Body of pancreas (tissue), 4 donors: ENCODE measurements at regions not wholly inside any gene's neighbourhood (a gene's known extent, or its start where the extent isn't known, plus 50 kb on each side); places are given as distances from the start of the nearest gene placed in this dataset.

ENCODE experiments used
- POLR2A ChIP-seq, 3 donors: fragments of 450-650 bp; IDR thresholded peaks; one replicate each; pipeline ENCODE4 v1.6.1; 2016; ENCODE audit warnings: antibody characterized with exemption in 3 of 3, mild to moderate bottlenecking in 2 of 3
- TF ChIP-seq, protein P1 (sequence below), 7 experiments: fragments of 450-650 bp in 4 of 7; fragments of 200-600 bp in 3 of 7; sonication (generic) in 3 of 7; IDR thresholded peaks; one replicate each; pipeline ENCODE4 v1.5.1; 2016 to 2019; ENCODE audit warnings: antibody characterized with exemption in 7 of 7

DNA sequence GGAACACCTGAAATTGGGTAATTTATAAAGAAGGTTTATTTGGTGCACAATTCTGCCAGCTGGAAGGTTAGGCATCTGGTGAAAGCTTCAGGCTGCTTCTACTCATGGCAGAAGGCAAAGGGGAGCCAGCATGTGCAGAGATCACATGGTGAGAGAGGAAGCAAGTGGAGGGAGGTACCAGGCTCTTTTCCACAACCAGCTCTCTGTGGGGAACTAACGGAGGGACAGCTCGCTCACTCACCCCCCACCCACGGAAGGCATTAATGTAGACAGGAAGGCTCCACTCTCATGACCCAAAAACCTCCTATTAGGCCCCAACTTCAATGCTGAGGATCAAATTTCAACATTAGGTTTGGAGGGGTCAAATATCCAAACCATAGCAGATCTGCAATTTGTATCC, 75.6 kb upstream of the ARHGAP32 start:
- TF ChIP-seq POLR2A (IDR thresholded peaks at IDR 0.05): no peak
- TF ChIP-seq, protein P1, sequence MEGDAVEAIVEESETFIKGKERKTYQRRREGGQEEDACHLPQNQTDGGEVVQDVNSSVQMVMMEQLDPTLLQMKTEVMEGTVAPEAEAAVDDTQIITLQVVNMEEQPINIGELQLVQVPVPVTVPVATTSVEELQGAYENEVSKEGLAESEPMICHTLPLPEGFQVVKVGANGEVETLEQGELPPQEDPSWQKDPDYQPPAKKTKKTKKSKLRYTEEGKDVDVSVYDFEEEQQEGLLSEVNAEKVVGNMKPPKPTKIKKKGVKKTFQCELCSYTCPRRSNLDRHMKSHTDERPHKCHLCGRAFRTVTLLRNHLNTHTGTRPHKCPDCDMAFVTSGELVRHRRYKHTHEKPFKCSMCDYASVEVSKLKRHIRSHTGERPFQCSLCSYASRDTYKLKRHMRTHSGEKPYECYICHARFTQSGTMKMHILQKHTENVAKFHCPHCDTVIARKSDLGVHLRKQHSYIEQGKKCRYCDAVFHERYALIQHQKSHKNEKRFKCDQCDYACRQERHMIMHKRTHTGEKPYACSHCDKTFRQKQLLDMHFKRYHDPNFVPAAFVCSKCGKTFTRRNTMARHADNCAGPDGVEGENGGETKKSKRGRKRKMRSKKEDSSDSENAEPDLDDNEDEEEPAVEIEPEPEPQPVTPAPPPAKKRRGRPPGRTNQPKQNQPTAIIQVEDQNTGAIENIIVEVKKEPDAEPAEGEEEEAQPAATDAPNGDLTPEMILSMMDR (IDR thresholded peaks at IDR 0.05): no peak
